ENCODE measurements at regions not wholly inside any gene's neighbourhood (a gene's known extent, or its start where the extent isn't known, plus 50 kb on each side); places are given as distances from the start of the nearest gene placed in this dataset.

DNA sequence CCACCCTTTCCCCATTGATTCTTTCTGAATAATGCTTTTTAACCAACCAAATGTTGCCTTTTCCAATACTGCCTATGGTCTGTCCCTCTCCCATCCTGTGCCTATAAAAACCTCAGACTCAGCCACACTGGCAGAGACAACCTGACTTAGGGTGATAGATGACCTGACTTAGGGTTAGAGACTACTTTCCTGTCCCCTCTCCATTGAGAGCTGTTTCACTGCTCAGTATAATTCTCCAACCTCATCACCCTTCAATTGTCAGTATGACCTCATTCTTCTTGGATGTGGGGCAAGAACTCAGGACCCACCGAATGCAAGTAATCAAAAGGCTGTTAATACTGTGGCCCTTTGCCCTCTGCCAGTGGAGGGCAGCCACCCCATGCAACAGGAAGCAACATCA, 182.3 kb upstream of the STK17B start:
- no peak for DNase-seq (ENCODE audit: low read depth)
- Mint-ChIP-seq H3K4me3 (ENCODE audit: unreplicated experiment) (no peak overlapping the region), H3K4me1 (ENCODE audit: low read depth, unreplicated experiment) (peaks cover 6% of the 10 kb centered on the region), H3K9me3 (ENCODE audit: unreplicated experiment) (peaks cover 6% of the 10 kb centered on the region), H3K36me3 (ENCODE audit: low read depth, unreplicated experiment) (peaks cover 4% of the 10 kb centered on the region), H3K27ac (ENCODE audit: unreplicated experiment) (no peak overlapping the region), H3K27me3 (ENCODE audit: low read depth, unreplicated experiment) (no peaks in the 10 kb centered on the region)
- Histone ChIP-seq H3K9ac (ENCODE audit: low read length) (no peak overlapping the region), H3K27ac (ENCODE audit: low read depth, low read length) (no peak overlapping the region), H3K4me1 (ENCODE audit: insufficient read depth, low read length) (no peaks in the 10 kb centered on the region), H3K4me3 (ENCODE audit: insufficient read depth, low read depth, low read length) (no peak overlapping the region), H3K4me2 (ENCODE audit: low read length) (no peak overlapping the region), H3K79me2 (ENCODE audit: insufficient read depth, low read length) (no peaks in the 10 kb centered on the region), H4K20me1 (ENCODE audit: insufficient read depth, low read length) (no peaks in the 10 kb centered on the region), H3K9me3 (ENCODE audit: insufficient read depth, low read depth, low read length) (peaks cover 7% of the 10 kb centered on the region), H2AFZ (ENCODE audit: low read depth, low read length) (no peak overlapping the region), H3K36me3 (ENCODE audit: insufficient read depth, low read length) (no peaks in the 10 kb centered on the region), H3K27me3 (ENCODE audit: insufficient read depth, low read length) (no peaks in the 10 kb centered on the region)
- no peak for FAIRE-seq
- TF ChIP-seq, protein P1, sequence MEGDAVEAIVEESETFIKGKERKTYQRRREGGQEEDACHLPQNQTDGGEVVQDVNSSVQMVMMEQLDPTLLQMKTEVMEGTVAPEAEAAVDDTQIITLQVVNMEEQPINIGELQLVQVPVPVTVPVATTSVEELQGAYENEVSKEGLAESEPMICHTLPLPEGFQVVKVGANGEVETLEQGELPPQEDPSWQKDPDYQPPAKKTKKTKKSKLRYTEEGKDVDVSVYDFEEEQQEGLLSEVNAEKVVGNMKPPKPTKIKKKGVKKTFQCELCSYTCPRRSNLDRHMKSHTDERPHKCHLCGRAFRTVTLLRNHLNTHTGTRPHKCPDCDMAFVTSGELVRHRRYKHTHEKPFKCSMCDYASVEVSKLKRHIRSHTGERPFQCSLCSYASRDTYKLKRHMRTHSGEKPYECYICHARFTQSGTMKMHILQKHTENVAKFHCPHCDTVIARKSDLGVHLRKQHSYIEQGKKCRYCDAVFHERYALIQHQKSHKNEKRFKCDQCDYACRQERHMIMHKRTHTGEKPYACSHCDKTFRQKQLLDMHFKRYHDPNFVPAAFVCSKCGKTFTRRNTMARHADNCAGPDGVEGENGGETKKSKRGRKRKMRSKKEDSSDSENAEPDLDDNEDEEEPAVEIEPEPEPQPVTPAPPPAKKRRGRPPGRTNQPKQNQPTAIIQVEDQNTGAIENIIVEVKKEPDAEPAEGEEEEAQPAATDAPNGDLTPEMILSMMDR (IDR thresholded peaks at IDR 0.05; ENCODE audit: insufficient read depth, low read depth, low read length), result no peak
- no peak for TF ChIP-seq EZH2 (IDR thresholded peaks at IDR 0.05; ENCODE audit: insufficient read depth, low read length)

DNA sequence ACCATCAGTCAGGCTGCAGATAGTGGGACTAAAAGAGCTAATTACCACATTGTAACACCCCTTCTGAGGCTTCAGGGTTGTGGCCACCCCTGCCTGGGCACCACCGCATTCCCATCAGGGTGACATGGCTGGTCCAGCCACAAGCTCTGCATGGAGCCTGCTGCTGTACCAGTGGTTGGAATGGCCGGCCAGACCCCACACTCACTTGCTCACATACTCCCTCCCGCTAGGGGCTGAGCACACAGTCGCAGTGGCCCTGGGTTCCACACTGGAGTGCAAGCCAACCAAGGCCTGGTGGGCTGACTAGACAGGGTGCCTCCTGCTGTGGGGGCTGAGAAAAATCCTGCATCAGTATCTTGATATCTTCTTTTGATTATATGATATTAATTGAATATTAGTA, 182.8 kb upstream of the STK17B start:
- DNase-seq (ENCODE audit: low read depth) (no peak), FAIRE-seq (no peak)
- H3K4me1 ChIP-seq (ENCODE audit: insufficient read depth, low read length), result no peaks in the 10 kb centered on the region
- Mint-ChIP-seq H3K9me3 (ENCODE audit: unreplicated experiment) (peaks cover 6% of the 10 kb centered on the region), H3K36me3 (ENCODE audit: low read depth, unreplicated experiment) (peaks cover 4% of the 10 kb centered on the region), H3K4me1 (ENCODE audit: low read depth, unreplicated experiment) (peaks cover 6% of the 10 kb centered on the region), H3K27ac (ENCODE audit: unreplicated experiment) (no peak overlapping the region), H3K4me3 (ENCODE audit: unreplicated experiment) (no peak overlapping the region), H3K27me3 (ENCODE audit: low read depth, unreplicated experiment) (no peaks in the 10 kb centered on the region)
- H2AFZ ChIP-seq (ENCODE audit: low read depth, low read length), result no peak overlapping the region
- H3K79me2 ChIP-seq (ENCODE audit: insufficient read depth, low read length), result no peaks in the 10 kb centered on the region
- no peak overlapping the region for H3K9ac ChIP-seq (ENCODE audit: low read length)
- no peak overlapping the region for H3K27ac ChIP-seq (ENCODE audit: low read depth, low read length)
- no peak for TF ChIP-seq EZH2 (IDR thresholded peaks at IDR 0.05; ENCODE audit: insufficient read depth, low read length)
- TF ChIP-seq, protein P1 (IDR thresholded peaks at IDR 0.05; ENCODE audit: insufficient read depth, low read depth, low read length), result no peak
- no peaks in the 10 kb centered on the region for H4K20me1 ChIP-seq (ENCODE audit: insufficient read depth, low read length)
- H3K27me3 ChIP-seq (ENCODE audit: insufficient read depth, low read length), result no peaks in the 10 kb centered on the region
- no peaks in the 10 kb centered on the region for H3K36me3 ChIP-seq (ENCODE audit: insufficient read depth, low read length)
- H3K4me2 ChIP-seq (ENCODE audit: low read length), result no peak overlapping the region
- no peak overlapping the region for H3K4me3 ChIP-seq (ENCODE audit: insufficient read depth, low read depth, low read length)
- peaks cover 7% of the 10 kb centered on the region for H3K9me3 ChIP-seq (ENCODE audit: insufficient read depth, low read depth, low read length)

DNA sequence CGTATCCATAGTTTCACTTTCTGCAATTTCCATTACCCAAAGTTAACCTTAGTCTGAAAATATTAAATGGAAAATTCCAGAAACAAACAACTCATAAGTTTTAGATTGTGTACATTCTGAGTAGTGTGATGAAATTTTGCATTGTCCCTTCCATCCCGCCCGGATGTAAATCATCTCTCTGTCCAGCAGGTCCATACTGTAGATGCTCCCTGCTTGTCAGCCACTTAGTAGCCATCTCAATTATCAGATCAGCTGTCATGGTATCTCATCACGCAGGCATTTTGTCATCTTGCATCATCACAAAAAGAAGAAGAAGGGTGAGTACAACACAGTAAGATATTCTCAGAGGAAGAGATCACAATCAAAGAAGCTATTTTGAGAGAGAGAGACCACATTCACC, 185.0 kb upstream of the STK17B start:
- Mint-ChIP-seq H3K4me1 (ENCODE audit: low read depth, unreplicated experiment) (no peaks in the 10 kb centered on the region), H3K27ac (ENCODE audit: unreplicated experiment) (no peak overlapping the region), H3K36me3 (ENCODE audit: low read depth, unreplicated experiment) (peaks cover 4% of the 10 kb centered on the region), H3K9me3 (ENCODE audit: unreplicated experiment) (peaks cover 6% of the 10 kb centered on the region), H3K4me3 (ENCODE audit: unreplicated experiment) (no peak overlapping the region), H3K27me3 (ENCODE audit: low read depth, unreplicated experiment) (no peaks in the 10 kb centered on the region)
- H3K4me2 ChIP-seq (ENCODE audit: low read length), result no peak overlapping the region
- no peak for DNase-seq (ENCODE audit: low read depth)
- no peak overlapping the region for H3K9ac ChIP-seq (ENCODE audit: low read length)
- peaks cover 7% of the 10 kb centered on the region for H3K9me3 ChIP-seq (ENCODE audit: insufficient read depth, low read depth, low read length)
- H3K36me3 ChIP-seq (ENCODE audit: insufficient read depth, low read length), result no peaks in the 10 kb centered on the region
- no peaks in the 10 kb centered on the region for H3K4me1 ChIP-seq (ENCODE audit: insufficient read depth, low read length)
- no peaks in the 10 kb centered on the region for H4K20me1 ChIP-seq (ENCODE audit: insufficient read depth, low read length)
- H3K27me3 ChIP-seq (ENCODE audit: insufficient read depth, low read length), result no peaks in the 10 kb centered on the region
- H3K4me3 ChIP-seq (ENCODE audit: insufficient read depth, low read depth, low read length), result no peak overlapping the region
- no peak overlapping the region for H2AFZ ChIP-seq (ENCODE audit: low read depth, low read length)
- no peak overlapping the region for H3K27ac ChIP-seq (ENCODE audit: low read depth, low read length)
- no peaks in the 10 kb centered on the region for H3K79me2 ChIP-seq (ENCODE audit: insufficient read depth, low read length)
- FAIRE-seq, result no peak
- no peak for TF ChIP-seq EZH2 (IDR thresholded peaks at IDR 0.05; ENCODE audit: insufficient read depth, low read length)
- TF ChIP-seq, protein P1 (IDR thresholded peaks at IDR 0.05; ENCODE audit: insufficient read depth, low read depth, low read length), result no peak
